ENCODE measurements at regions not wholly inside any gene's neighbourhood (a gene's known extent, or its start where the extent isn't known, plus 50 kb on each side); places are given as distances from the start of the nearest gene placed in this dataset.

DNA sequence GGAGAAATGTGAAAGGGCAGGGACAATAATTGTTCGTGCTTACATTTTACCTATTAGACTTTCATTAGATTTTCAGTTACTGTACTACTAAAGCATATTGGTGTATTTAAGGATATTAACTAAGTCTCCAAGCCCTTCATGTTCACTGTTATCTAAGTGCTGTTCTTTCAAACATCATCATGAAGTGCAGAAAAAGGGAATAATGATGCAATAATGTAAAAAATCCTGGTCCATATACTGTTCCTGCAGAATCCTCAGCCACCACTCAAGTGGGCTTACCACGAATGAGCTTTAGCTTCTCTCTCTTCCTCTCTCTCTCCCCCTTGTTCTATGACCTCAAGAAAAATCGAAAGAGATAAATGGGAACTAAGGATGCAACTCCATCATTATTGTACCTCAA, 600.7 kb downstream of the UTRN start:
- TF ChIP-seq, protein P1, sequence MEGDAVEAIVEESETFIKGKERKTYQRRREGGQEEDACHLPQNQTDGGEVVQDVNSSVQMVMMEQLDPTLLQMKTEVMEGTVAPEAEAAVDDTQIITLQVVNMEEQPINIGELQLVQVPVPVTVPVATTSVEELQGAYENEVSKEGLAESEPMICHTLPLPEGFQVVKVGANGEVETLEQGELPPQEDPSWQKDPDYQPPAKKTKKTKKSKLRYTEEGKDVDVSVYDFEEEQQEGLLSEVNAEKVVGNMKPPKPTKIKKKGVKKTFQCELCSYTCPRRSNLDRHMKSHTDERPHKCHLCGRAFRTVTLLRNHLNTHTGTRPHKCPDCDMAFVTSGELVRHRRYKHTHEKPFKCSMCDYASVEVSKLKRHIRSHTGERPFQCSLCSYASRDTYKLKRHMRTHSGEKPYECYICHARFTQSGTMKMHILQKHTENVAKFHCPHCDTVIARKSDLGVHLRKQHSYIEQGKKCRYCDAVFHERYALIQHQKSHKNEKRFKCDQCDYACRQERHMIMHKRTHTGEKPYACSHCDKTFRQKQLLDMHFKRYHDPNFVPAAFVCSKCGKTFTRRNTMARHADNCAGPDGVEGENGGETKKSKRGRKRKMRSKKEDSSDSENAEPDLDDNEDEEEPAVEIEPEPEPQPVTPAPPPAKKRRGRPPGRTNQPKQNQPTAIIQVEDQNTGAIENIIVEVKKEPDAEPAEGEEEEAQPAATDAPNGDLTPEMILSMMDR (IDR thresholded peaks at IDR 0.05): no peak
- no peak for TF ChIP-seq EZH2 (IDR thresholded peaks at IDR 0.05; ENCODE audit: borderline replicate concordance, insufficient read depth, low read depth, low read length, poor library complexity, severe bottlenecking)
